Esophagus muscularis mucosa (tissue), 4 donors: ENCODE measurements at regions not wholly inside any gene's neighbourhood (a gene's known extent, or its start where the extent isn't known, plus 50 kb on each side); places are given as distances from the start of the nearest gene placed in this dataset.
"Not testable (repeated sequence)": the region's sequence is repeated elsewhere in the genome, so short reads cannot be mapped to it uniquely, and the experiment has no call there.

Experiments used
- DNase-seq: peaks from one replicate; pipeline ENCODE4 v3.0.0-alpha.2; 2017; ENCODE audit errors: extremely low spot score
- H3K27ac ChIP-seq, 4 donors: fragments of 200-600 bp; sonication (generic); replicated peaks in 1 of 4; 1 replicate in 3 of 4; 2 replicates in 1 of 4; pipeline ENCODE4 v1.5.1; 2016 to 2019; ENCODE audit warnings: mild to moderate bottlenecking in 1 of 4
- H3K27me3 ChIP-seq, 4 donors: fragments of 200-600 bp; sonication (generic); one replicate each; pipeline versions ENCODE4 v1.5.1 to v1.6.0; 2016 to 2019
- H3K36me3 ChIP-seq, 4 donors: fragments of 200-600 bp; sonication (generic); one replicate each; pipeline ENCODE4 v1.5.1; 2016 to 2019
- H3K4me1 ChIP-seq, 4 donors: fragments of 200-600 bp; sonication (generic); one replicate each; pipeline ENCODE4 v1.5.1; 2016 to 2019
- H3K4me3 ChIP-seq, 4 donors: fragments of 200-600 bp; sonication (generic); 1 replicate in 2 of 4; 2 replicates in 2 of 4; pipeline ENCODE4 v1.5.1; 2016 to 2019; ENCODE audit warnings: mild to moderate bottlenecking in 4 of 4, moderate library complexity in 1 of 4
- H3K9me3 ChIP-seq, 4 donors: fragments of 200-600 bp; sonication (generic); 1 replicate in 3 of 4; 2 replicates in 1 of 4; pipeline ENCODE4 v1.5.1; 2016 to 2019
- CTCF ChIP-seq, 3 experiments: fragments of 200-600 bp in 2 of 3; fragments of 450-650 bp in 1 of 3; sonication (generic) in 2 of 3; IDR thresholded peaks; one replicate each; pipeline ENCODE4 v1.5.1; 2017 to 2019; ENCODE audit warnings: antibody characterized with exemption in 3 of 3, mild to moderate bottlenecking in 2 of 3, moderate library complexity in 1 of 3
- EP300 ChIP-seq: sonication (generic); formaldehyde crosslinking; IDR thresholded peaks from one replicate; pipeline ENCODE4 v1.6.1; 2017; ENCODE audit warnings: antibody characterized with exemption
- POLR2A ChIP-seq: fragments of 450-650 bp; IDR thresholded peaks from one replicate; pipeline ENCODE4 v1.6.1; 2017; ENCODE audit warnings: antibody characterized with exemption, moderate library complexity, mild to moderate bottlenecking, low read depth
- POLR2AphosphoS5 ChIP-seq, 2 donors: sonication (generic); formaldehyde crosslinking; IDR thresholded peaks; one replicate each; pipeline ENCODE4 v1.6.1; 2017; ENCODE audit warnings: antibody characterized with exemption in 2 of 2
- WGBS: methylation state at CpG from one replicate; pipeline ENCODE4 v1.1.5; 2018; 5-methylcytosine and 5-hydroxymethylcytosine counted together
- intact Hi-C: fragments of 100-400 bp; cut with DNase I; formaldehyde crosslinking; loops from one replicate; pipeline ENCODE4 v1.15.1; 2023

GRCh38 chr6:86087954-86088353 lies 445.3 kb upstream of the SYNCRIP start:
- DNase-seq, result no peak
- TF ChIP-seq POLR2A (no peak), EP300 (no peak), POLR2AphosphoS5 (IDR thresholded peaks at IDR 0.05) (no peak), CTCF (IDR thresholded peaks at IDR 0.05) (no peak)
- no peaks in the 10 kb centered on the region for H3K4me1 ChIP-seq
- H3K9me3 ChIP-seq, result peaks cover 0 to 3% (median 0%) of the 10 kb centered on the region in 4 donors
- no peaks in the 10 kb centered on the region for H3K36me3 ChIP-seq
- H3K27me3 ChIP-seq, result no peaks in the 10 kb centered on the region
- intact Hi-C loops, result no loop called here
- no peak overlapping the region for H3K27ac ChIP-seq
- no peak overlapping the region for H3K4me3 ChIP-seq
- WGBS, result 89% methylated on average over 2 of the region's 2 CpGs

- intact Hi-C loops, result no loop called here
- Histone ChIP-seq H3K36me3 (no peaks in the 10 kb centered on the region), H3K27me3 (no peaks in the 10 kb centered on the region), H3K4me1 (no peaks in the 10 kb centered on the region), H3K27ac (no peak overlapping the region), H3K4me3 (no peak overlapping the region), H3K9me3 (peaks cover 0 to 5% (median 4%) of the 10 kb centered on the region in 4 donors)
- no peak for DNase-seq
- 70% methylated on average over 1 of the region's 1 CpG for WGBS
- TF ChIP-seq POLR2A (no peak), EP300 (no peak), CTCF (IDR thresholded peaks at IDR 0.05) (no peak), POLR2AphosphoS5 (IDR thresholded peaks at IDR 0.05) (no peak)
These were observed 437.3 kb upstream of the SYNCRIP start for GRCh38 chr6:86079938-86080337.

- TF ChIP-seq POLR2A, result no peak
- TF ChIP-seq POLR2AphosphoS5 (IDR thresholded peaks at IDR 0.05), result no peak
- no peak for TF ChIP-seq EP300
- TF ChIP-seq CTCF (IDR thresholded peaks at IDR 0.05), result no peak
- no peak for DNase-seq
- no peak overlapping the region for H3K27ac ChIP-seq
- peaks cover 0 to 5% (median 0%) of the 10 kb centered on the region in 4 donors for H3K9me3 ChIP-seq
- no peaks in the 10 kb centered on the region for H3K27me3 ChIP-seq
- H3K4me3 ChIP-seq, result no peak overlapping the region
- no peaks in the 10 kb centered on the region for H3K36me3 ChIP-seq
- H3K4me1 ChIP-seq, result no peaks in the 10 kb centered on the region
- intact Hi-C loops, result no loop called here
These were observed 427.5 kb upstream of the SYNCRIP start for GRCh38 chr6:86070151-86070550.

- H3K4me1 ChIP-seq, H3K9me3 ChIP-seq, H3K27ac ChIP-seq, intact Hi-C loops, DNase-seq, H3K4me3 ChIP-seq, H3K27me3 ChIP-seq, H3K36me3 ChIP-seq: not testable (repeated sequence)
- WGBS, result 83% methylated on average over 3 of the region's 3 CpGs
These were observed 422.3 kb upstream of the SYNCRIP start for GRCh38 chr6:86065002-86065401.

- H3K27me3 ChIP-seq, intact Hi-C loops, DNase-seq, H3K4me3 ChIP-seq, H3K4me1 ChIP-seq, H3K36me3 ChIP-seq, H3K9me3 ChIP-seq, H3K27ac ChIP-seq: not testable (repeated sequence)
- WGBS, result 78% methylated on average over 16 of the region's 18 CpGs
These were observed 414.8 kb upstream of the SYNCRIP start for GRCh38 chr6:86057293-86057980.

- Histone ChIP-seq H3K27ac (no peak overlapping the region), H3K9me3 (no peaks in the 10 kb centered on the region), H3K27me3 (no peaks in the 10 kb centered on the region), H3K36me3 (no peaks in the 10 kb centered on the region), H3K4me3 (no peak overlapping the region), H3K4me1 (no peaks in the 10 kb centered on the region)
- TF ChIP-seq POLR2A (no peak), POLR2AphosphoS5 (IDR thresholded peaks at IDR 0.05) (no peak), EP300 (no peak), CTCF (IDR thresholded peaks at IDR 0.05) (no peak)
- DNase-seq, result no peak
- intact Hi-C loops, result no loop called here
These were observed 402.4 kb upstream of the SYNCRIP start for GRCh38 chr6:86045038-86045437.
